K562 (cell line): ENCODE measurements at regions not wholly inside any gene's neighbourhood (a gene's known extent, or its start where the extent isn't known, plus 50 kb on each side); places are given as distances from the start of the nearest gene placed in this dataset.

Source experiments
- ATAC-seq: fragments of 200-7000 bp; cut with Tn5 transposase; 3 replicates; pipeline ENCODE4 v1.9.1; 2020; ENCODE audit warnings: moderate library complexity
- BruUV-seq: library from RNA; stranded (reverse); fragments of 400-500 nt; replicated peaks from 2 replicates; lab custom pipeline; 2021; lab: Mats Ljungman, UMichigan
- CTCF ChIA-PET: fragments of 300-600 bp; formaldehyde crosslinking; extraction: SDS; loops from one replicate; lab custom pipeline; 2021; ENCODE audit warnings: low intra/inter-chr PET ratio; lab: Yijun Ruan, JAX
- POLR2A ChIA-PET: fragments of 300-600, 350-650 bp; sonication (Branson Sonifier 250); formaldehyde crosslinking; extraction: SDS; loops from one replicate; lab custom pipeline; 2021; ENCODE audit warnings: antibody characterized with exemption, inconsistent platforms; lab: Yijun Ruan, JAX
- DNase-seq, 4 experiments: peaks; one replicate each; pipeline versions ENCODE4 v3.0.0 to v3.0.0-alpha.2; 2011 to 2018; ENCODE audit warnings: low spot score in 3 of 4, mixed read lengths in 3 of 4; ENCODE audit errors: extremely low read depth in 1 of 4
- FAIRE-seq: peaks from 2 replicates; lab custom pipeline; 2011; peaks lifted over from hg19 to GRCh38; lab: Jason Lieb, UNC
- H2AFZ ChIP-seq: 2 replicates; pipeline ENCODE4 v1.6.0; 2011; ENCODE audit warnings: low read depth, low read length, control low read depth, inconsistent platforms
- H3K27ac ChIP-seq: fragments of 200-600 bp; 3 replicates; pipeline ENCODE4 v1.8.0; 2011; ENCODE audit warnings: low read depth, mild to moderate bottlenecking, control low read depth, inconsistent platforms, low read length, moderate library complexity, mixed read lengths; ENCODE audit errors: extremely low read depth
- H3K27me3 ChIP-seq, 2 experiments: fragments of 300-600 bp in 1 of 2; 2 replicates in 1 of 2; 3 replicates in 1 of 2; pipeline versions ENCODE4 v1.6.0 to v1.8.0; 2011; ENCODE audit warnings: inconsistent platforms in 2 of 2, low read length in 2 of 2, mild to moderate bottlenecking in 1 of 2, mixed read lengths in 1 of 2, moderate library complexity in 1 of 2; ENCODE audit not compliant: control insufficient read depth in 2 of 2, insufficient read depth in 2 of 2
- H3K36me3 ChIP-seq: fragments of 300-600 bp; 3 replicates; pipeline ENCODE4 v1.8.0; 2011; ENCODE audit warnings: mild to moderate bottlenecking, low read length, inconsistent platforms; ENCODE audit not compliant: control insufficient read depth, insufficient read depth
- H3K4me1 ChIP-seq, 2 experiments: fragments of 200-600 bp in 1 of 2; replicated peaks in 1 of 2; 2 replicates in 1 of 2; 3 replicates in 1 of 2; pipeline versions ENCODE4 v1.5.1 to v1.8.0; 2011; ENCODE audit warnings: inconsistent platforms in 2 of 2, low read length in 2 of 2, mild to moderate bottlenecking in 1 of 2, mixed read lengths in 1 of 2, moderate library complexity in 1 of 2; ENCODE audit not compliant: control insufficient read depth in 2 of 2, insufficient read depth in 2 of 2
- H3K4me2 ChIP-seq: 2 replicates; pipeline ENCODE4 v1.6.1; 2011; ENCODE audit warnings: low read length, control low read depth, inconsistent platforms, mixed read lengths; ENCODE audit not compliant: insufficient read depth
- H3K4me3 ChIP-seq: fragments of 200-600 bp; sonication (generic), shearing (Covaris generic); 2 replicates; pipeline ENCODE4 v1.5.1; 2016; ENCODE audit warnings: control low read depth, inconsistent platforms
- H3K79me2 ChIP-seq: fragments of 200-600 bp; 3 replicates; pipeline ENCODE4 v1.8.0; 2011; ENCODE audit warnings: low read length, inconsistent platforms; ENCODE audit not compliant: control insufficient read depth, insufficient read depth
- H3K9ac ChIP-seq, 2 experiments: 2 replicates each; pipeline versions ENCODE4 v1.6.0 to v1.6.1; 2011; ENCODE audit warnings: low read depth in 2 of 2, low read length in 2 of 2, control low read depth in 1 of 2, inconsistent platforms in 1 of 2, mild to moderate bottlenecking in 1 of 2, mixed read lengths in 1 of 2; ENCODE audit not compliant: insufficient read depth in 1 of 2
- H3K9me1 ChIP-seq: one replicate; pipeline ENCODE4 v1.6.0; 2011; ENCODE audit warnings: inconsistent platforms, mild to moderate bottlenecking, low read length, moderate library complexity; ENCODE audit not compliant: control insufficient read depth, insufficient read depth
- H3K9me3 ChIP-seq: replicated peaks from 2 replicates; pipeline ENCODE4 v1.5.1; 2011; ENCODE audit warnings: low read depth, low read length, inconsistent platforms; ENCODE audit not compliant: control insufficient read depth, insufficient read depth
- H4K20me1 ChIP-seq: replicated peaks from 2 replicates; pipeline ENCODE4 v1.6.1; 2011; ENCODE audit warnings: low read length, inconsistent platforms, mixed read lengths; ENCODE audit not compliant: control insufficient read depth, insufficient read depth
- CEBPG ChIP-seq, 3 experiments: fragments of 200-800 bp in 1 of 3; sonication (Bioruptor generic) in 1 of 3; sonication (generic) in 1 of 3; formaldehyde crosslinking in 1 of 3; IDR thresholded peaks in 2 of 3; conservative IDR thresholded peaks in 1 of 3; 2 replicates each; pipeline versions ENCODE4 v1.6.1 to v1.8.0; 2016 to 2022; ENCODE audit warnings: missing compliant biosample characterization in 2 of 3, missing genetic modification characterization in 2 of 3, mild to moderate bottlenecking in 1 of 3, missing genetic modification reagents in 1 of 3
- CHD1 ChIP-seq: fragments of 200-600 bp; sonication (generic); IDR thresholded peaks from one replicate; pipeline ENCODE4 v1.6.1; 2012; ENCODE audit warnings: mild to moderate bottlenecking, moderate library complexity, low read length, inconsistent platforms
- GATAD2B ChIP-seq: fragments of 450-650 bp; IDR thresholded peaks from 2 replicates; pipeline ENCODE4 v1.6.1; 2017; ENCODE audit warnings: mild to moderate bottlenecking, borderline replicate concordance
- HOXB6 ChIP-seq: fragments of 250-450 bp; sonication (Bioruptor Pico); IDR thresholded peaks from 2 replicates; pipeline ENCODE4 v1.5.1; 2022; ENCODE audit warnings: mild to moderate bottlenecking, borderline replicate concordance
- KAT2B ChIP-seq: IDR thresholded peaks from one replicate; pipeline ENCODE4 v1.6.1; 2012; ENCODE audit warnings: low read depth, mild to moderate bottlenecking, control low read depth, inconsistent platforms, low read length, moderate library complexity
- NKRF ChIP-seq: fragments of 450-650 bp; IDR thresholded peaks from 2 replicates; pipeline ENCODE4 v1.6.1; 2016; ENCODE audit warnings: borderline replicate concordance
- PHB2 ChIP-seq: fragments of 450-650 bp; IDR thresholded peaks from 2 replicates; pipeline ENCODE4 v1.6.1; 2017; ENCODE audit warnings: low read depth
- POLR3A ChIP-seq: IDR thresholded peaks from 2 replicates; pipeline ENCODE4 v1.6.1; 2011; ENCODE audit warnings: borderline replicate concordance, mild to moderate bottlenecking, moderate library complexity; ENCODE audit not compliant: insufficient read length, insufficient read depth; ENCODE audit errors: extremely low read depth
- SMAD2 ChIP-seq: fragments of 150-350 bp; IDR thresholded peaks from 2 replicates; pipeline ENCODE4 v1.6.1; 2014; ENCODE audit warnings: low read depth, mild to moderate bottlenecking, low read length
- SNIP1 ChIP-seq: fragments of 450-650 bp; IDR thresholded peaks from 2 replicates; pipeline ENCODE4 v1.7.1; 2017; ENCODE audit warnings: low read depth, mild to moderate bottlenecking
- SRSF7 ChIP-seq: fragments of 200-400 bp; formaldehyde crosslinking; optimal IDR thresholded peaks from 2 replicates; pipeline ENCODE3; 2017; ENCODE audit warnings: mild to moderate bottlenecking, low read depth, low read length
- ZBED1 ChIP-seq: IDR thresholded peaks from 2 replicates; pipeline ENCODE4 v1.6.1; 2014
- ZNF3 ChIP-seq: fragments of 250-450 bp; sonication (Bioruptor Pico); IDR thresholded peaks from 2 replicates; pipeline ENCODE4 v1.5.0; 2021; ENCODE audit warnings: mild to moderate bottlenecking, moderate library complexity
- WGBS: fragments of 100-300 bp; shearing (Covaris generic); methylation state at CpG from one replicate; pipeline ENCODE4 v1.1.6; 2016; ENCODE audit warnings: low coverage, mixed read lengths; ENCODE audit not compliant: insufficient coverage; ENCODE audit errors: missing lambda C conversion rate; 5-methylcytosine and 5-hydroxymethylcytosine counted together
- in situ Hi-C: fragments of 300-500 bp; cut with MboI; formaldehyde crosslinking; loops from 4 replicates; pipeline ENCODE4 v1.15.0; 2018; ENCODE audit warnings: inconsistent platforms, mixed read lengths
- intact Hi-C: fragments of 100-400 bp; cut with micrococcal nuclease; formaldehyde crosslinking; loops from 2 replicates; pipeline ENCODE4 v1.14.2; 2022

GRCh38 chr13:79874396-79875360, 393.7 kb downstream of the NDFIP2 start:
- Histone ChIP-seq H3K4me3 (no peak overlapping the region), H3K9ac (no peak overlapping the region), H3K79me2 (no peaks in the 10 kb centered on the region), H3K9me1 (no peaks in the 10 kb centered on the region), H3K27ac (no peak overlapping the region), H3K4me2 (no peak overlapping the region), H3K27me3 (no peaks in the 10 kb centered on the region), H3K4me1 (no peaks in the 10 kb centered on the region), H4K20me1 (no peaks in the 10 kb centered on the region), H2AFZ (no peak overlapping the region), H3K36me3 (no peaks in the 10 kb centered on the region), H3K9me3 (no peaks in the 10 kb centered on the region)
- DNase-seq, result no peak
- intact Hi-C loops (no loop called here), in situ Hi-C loops (no loop called here)
- CTCF ChIA-PET, result no interaction called here
- TF ChIP-seq KAT2B, result no peak
- no peak for TF ChIP-seq HOXB6 (CRISPR knock-in tag)
- no peak for TF ChIP-seq POLR3A
- TF ChIP-seq ZBED1, result no peak
- TF ChIP-seq PHB2, result no peak
- TF ChIP-seq GATAD2B, result no peak
- no peak for FAIRE-seq
- BruUV-seq, result no TSS peak
- POLR2A ChIA-PET, result no interaction called here
- no peak for ATAC-seq
- 2% methylated on average over 5 of the region's 5 CpGs for whole genome bisulfite sequencing

- Histone ChIP-seq H2AFZ (no peak overlapping the region), H3K4me2 (no peak overlapping the region), H3K9ac (no peak overlapping the region), H3K27ac (no peak overlapping the region), H3K9me1 (no peaks in the 10 kb centered on the region), H3K79me2 (no peaks in the 10 kb centered on the region), H3K9me3 (no peaks in the 10 kb centered on the region), H3K27me3 (no peaks in the 10 kb centered on the region), H3K36me3 (no peaks in the 10 kb centered on the region), H3K4me3 (no peak overlapping the region), H3K4me1 (no peaks in the 10 kb centered on the region), H4K20me1 (no peaks in the 10 kb centered on the region)
- CTCF ChIA-PET, result no interaction called here
- FAIRE-seq (no peak), DNase-seq (no peak), ATAC-seq (no peak)
- in situ Hi-C loops (no loop called here), intact Hi-C loops (no loop called here)
- BruUV-seq, result no TSS peak
- POLR2A ChIA-PET, result no interaction called here
- TF ChIP-seq SNIP1, result no peak
- no peak for TF ChIP-seq SRSF7
- no peak for TF ChIP-seq ZNF3
- TF ChIP-seq SMAD2, result no peak
- TF ChIP-seq CHD1, result no peak
- TF ChIP-seq CEBPG (CRISPR knock-in tag; IDR thresholded peaks at IDR 0.05), result no peak
- TF ChIP-seq CEBPG (tag; conservative IDR thresholded peaks at IDR 0.05 in 1 of 2, IDR thresholded peaks at IDR 0.05 in 1 of 2), result no peak
- no peak for TF ChIP-seq NKRF
Observed at GRCh38 chr13:79871594-79871993, 390.6 kb downstream of the NDFIP2 start.
